Keratinocyte (primary cell): ENCODE measurements at regions not wholly inside any gene's neighbourhood (a gene's known extent, or its start where the extent isn't known, plus 50 kb on each side); places are given as distances from the start of the nearest gene placed in this dataset.
"Not testable (repeated sequence)": the region's sequence is repeated elsewhere in the genome, so short reads cannot be mapped to it uniquely, and the experiment has no call there.

ENCODE experiments used
- DNase-seq: peaks from one replicate; pipeline ENCODE4 v3.0.0-alpha.2; 2011; ENCODE audit warnings: low read depth, missing footprints, low spot score
- FAIRE-seq: peaks from 2 replicates; lab custom pipeline; 2011; peaks lifted over from hg19 to GRCh38; lab: Jason Lieb, UNC
- H2AFZ ChIP-seq: 2 replicates; pipeline ENCODE4 v1.6.0; 2012; ENCODE audit warnings: low read length, control low read depth, inconsistent platforms; ENCODE audit not compliant: control insufficient read depth
- H3K27ac ChIP-seq: 2 replicates; pipeline ENCODE4 v1.5.1; 2011; ENCODE audit warnings: low read length; ENCODE audit not compliant: control insufficient read depth, insufficient read depth
- H3K27me3 ChIP-seq: 3 replicates; pipeline ENCODE4 v1.6.0; 2011; ENCODE audit warnings: low read length; ENCODE audit not compliant: control insufficient read depth, insufficient read depth; ENCODE audit errors: extremely low read depth
- H3K36me3 ChIP-seq, 2 experiments: 2 replicates in 1 of 2; 3 replicates in 1 of 2; pipeline ENCODE4 v1.5.1; 2011; ENCODE audit warnings: low read length in 2 of 2, mild to moderate bottlenecking in 1 of 2; ENCODE audit not compliant: control insufficient read depth in 2 of 2, insufficient read depth in 2 of 2; ENCODE audit errors: extremely low read depth in 1 of 2
- H3K4me1 ChIP-seq: 3 replicates; pipeline ENCODE4 v1.5.1; 2011; ENCODE audit warnings: low read length; ENCODE audit not compliant: control insufficient read depth, insufficient read depth; ENCODE audit errors: extremely low read depth
- H3K4me2 ChIP-seq: 3 replicates; pipeline ENCODE4 v1.6.0; 2011; ENCODE audit warnings: low read depth, low read length; ENCODE audit not compliant: control insufficient read depth, insufficient read depth; ENCODE audit errors: extremely low read depth
- H3K4me3 ChIP-seq, 3 experiments: fragments of 200-600 bp in 1 of 3; sonication (generic) in 1 of 3; 2 replicates in 2 of 3; 3 replicates in 1 of 3; pipeline ENCODE4 v1.5.1; 2011 to 2016; ENCODE audit warnings: low read length in 3 of 3, mild to moderate bottlenecking in 3 of 3, control low read depth in 2 of 3, inconsistent platforms in 1 of 3, low read depth in 1 of 3, mixed read lengths in 1 of 3, mixed run types in 1 of 3, moderate library complexity in 1 of 3; ENCODE audit not compliant: control insufficient read depth in 2 of 3, insufficient read depth in 2 of 3; ENCODE audit errors: extremely low read depth in 1 of 3
- H3K79me2 ChIP-seq: 2 replicates; pipeline ENCODE4 v1.6.0; 2012; ENCODE audit warnings: low read length; ENCODE audit not compliant: control insufficient read depth, insufficient read depth
- H3K9ac ChIP-seq: 3 replicates; pipeline ENCODE4 v1.6.0; 2011; ENCODE audit warnings: low read length; ENCODE audit not compliant: control insufficient read depth, insufficient read depth; ENCODE audit errors: extremely low read depth
- H3K9me1 ChIP-seq: 3 replicates; pipeline ENCODE4 v1.6.0; 2011; ENCODE audit warnings: low read length; ENCODE audit not compliant: control insufficient read depth, insufficient read depth; ENCODE audit errors: extremely low read depth
- H3K9me3 ChIP-seq: 2 replicates; pipeline ENCODE4 v1.5.1; 2012; ENCODE audit warnings: low read depth, low read length; ENCODE audit not compliant: control insufficient read depth
- H4K20me1 ChIP-seq: 3 replicates; pipeline ENCODE4 v1.6.0; 2011; ENCODE audit warnings: low read length; ENCODE audit not compliant: control insufficient read depth, insufficient read depth; ENCODE audit errors: extremely low read depth
- CTCF ChIP-seq, 3 experiments: IDR thresholded peaks in 1 of 3; conservative IDR thresholded peaks in 1 of 3; optimal IDR thresholded peaks in 1 of 3; 2 replicates in 2 of 3; 3 replicates in 1 of 3; pipeline versions ENCODE3 to v1.5.1; 2011; ENCODE audit warnings: low read length in 3 of 3, mild to moderate bottlenecking in 3 of 3, moderate library complexity in 2 of 3, control low read depth in 1 of 3, inconsistent platforms in 1 of 3; ENCODE audit not compliant: insufficient read depth in 2 of 3; ENCODE audit errors: extremely low read depth in 1 of 3
- EZH2 ChIP-seq: IDR thresholded peaks from one replicate; pipeline ENCODE4 v1.6.1; 2012; ENCODE audit warnings: inconsistent platforms, mild to moderate bottlenecking, low read length, moderate library complexity
- dilution Hi-C: fragments of 300-500 bp; cut with MboI; formaldehyde crosslinking; loops from one replicate; pipeline ENCODE4 v1.7.0; 2020; ENCODE audit warnings: low sequenced_read_pairs; ENCODE audit not compliant: extremely low pct_ligation_motif_present

- Histone ChIP-seq H3K79me2 (no peaks in the 10 kb centered on the region), H3K4me1 (no peaks in the 10 kb centered on the region), H3K9me3 (no peaks in the 10 kb centered on the region), H3K27me3 (no peaks in the 10 kb centered on the region), H3K36me3 (no peaks in the 10 kb centered on the region), H3K4me3 (no peak overlapping the region), H3K9me1 (no peaks in the 10 kb centered on the region), H2AFZ (no peak overlapping the region), H3K9ac (no peak overlapping the region), H3K27ac (no peak overlapping the region), H4K20me1 (no peaks in the 10 kb centered on the region), H3K4me2 (no peak overlapping the region)
- TF ChIP-seq CTCF (optimal IDR thresholded peaks at IDR 0.05 in 1 of 3, IDR thresholded peaks at IDR 0.05 in 1 of 3, conservative IDR thresholded peaks at IDR 0.05 in 1 of 3; ENCODE audit: extremely low read depth in 1 of 3, insufficient read depth in 2 of 3, low read length in 3 of 3), result no peak
- no peak for TF ChIP-seq EZH2
- dilution Hi-C loops, result no loop called here
- FAIRE-seq, result no peak
- DNase-seq, result no peak
Observed at GRCh38 chr1:68918563-68918962, 421.7 kb upstream of the DEPDC1 start.

- H3K4me2 ChIP-seq, result no peak overlapping the region
- no peaks in the 10 kb centered on the region for H3K9me3 ChIP-seq
- DNase-seq (no peak), FAIRE-seq (no peak)
- TF ChIP-seq EZH2 (no peak), CTCF (optimal IDR thresholded peaks at IDR 0.05 in 1 of 3, IDR thresholded peaks at IDR 0.05 in 1 of 3, conservative IDR thresholded peaks at IDR 0.05 in 1 of 3; ENCODE audit: extremely low read depth in 1 of 3, insufficient read depth in 2 of 3, low read length in 3 of 3) (no peak)
- H3K9ac ChIP-seq, result no peak overlapping the region
- no peaks in the 10 kb centered on the region for H3K4me1 ChIP-seq
- H3K27me3 ChIP-seq, result no peaks in the 10 kb centered on the region
- H2AFZ ChIP-seq, result no peak overlapping the region
- no peaks in the 10 kb centered on the region for H4K20me1 ChIP-seq
- no peaks in the 10 kb centered on the region for H3K9me1 ChIP-seq
- no peaks in the 10 kb centered on the region for H3K79me2 ChIP-seq
- no peak overlapping the region for H3K4me3 ChIP-seq
- H3K36me3 ChIP-seq, result no peaks in the 10 kb centered on the region
- dilution Hi-C loops, result no loop called here
- no peak overlapping the region for H3K27ac ChIP-seq
Observed at GRCh38 chr1:68919075-68919474, 422.2 kb upstream of the DEPDC1 start.

- H4K20me1 ChIP-seq, H3K4me2 ChIP-seq, FAIRE-seq, H3K27me3 ChIP-seq, DNase-seq, H3K9ac ChIP-seq, H3K27ac ChIP-seq, H3K36me3 ChIP-seq, H3K79me2 ChIP-seq, H3K9me1 ChIP-seq, H3K4me1 ChIP-seq, dilution Hi-C loops, H3K9me3 ChIP-seq, H3K4me3 ChIP-seq, H2AFZ ChIP-seq: not testable (repeated sequence)
Observed at GRCh38 chr1:68923475-68924088, 426.7 kb upstream of the DEPDC1 start.
